ENCODE measurements at regions not wholly inside any gene's neighbourhood (a gene's known extent, or its start where the extent isn't known, plus 50 kb on each side); places are given as distances from the start of the nearest gene placed in this dataset.
A peak's percentile ranks its signal among the peaks of the same experiment; 100 is the strongest.

GRCh38 chr13:31538067-31539042 is 201.0 kb upstream of the RXFP2 start:
- TF ChIP-seq POLR2A (IDR thresholded peaks at IDR 0.05): no peak
- TF ChIP-seq, protein P1, sequence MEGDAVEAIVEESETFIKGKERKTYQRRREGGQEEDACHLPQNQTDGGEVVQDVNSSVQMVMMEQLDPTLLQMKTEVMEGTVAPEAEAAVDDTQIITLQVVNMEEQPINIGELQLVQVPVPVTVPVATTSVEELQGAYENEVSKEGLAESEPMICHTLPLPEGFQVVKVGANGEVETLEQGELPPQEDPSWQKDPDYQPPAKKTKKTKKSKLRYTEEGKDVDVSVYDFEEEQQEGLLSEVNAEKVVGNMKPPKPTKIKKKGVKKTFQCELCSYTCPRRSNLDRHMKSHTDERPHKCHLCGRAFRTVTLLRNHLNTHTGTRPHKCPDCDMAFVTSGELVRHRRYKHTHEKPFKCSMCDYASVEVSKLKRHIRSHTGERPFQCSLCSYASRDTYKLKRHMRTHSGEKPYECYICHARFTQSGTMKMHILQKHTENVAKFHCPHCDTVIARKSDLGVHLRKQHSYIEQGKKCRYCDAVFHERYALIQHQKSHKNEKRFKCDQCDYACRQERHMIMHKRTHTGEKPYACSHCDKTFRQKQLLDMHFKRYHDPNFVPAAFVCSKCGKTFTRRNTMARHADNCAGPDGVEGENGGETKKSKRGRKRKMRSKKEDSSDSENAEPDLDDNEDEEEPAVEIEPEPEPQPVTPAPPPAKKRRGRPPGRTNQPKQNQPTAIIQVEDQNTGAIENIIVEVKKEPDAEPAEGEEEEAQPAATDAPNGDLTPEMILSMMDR (IDR thresholded peaks at IDR 0.05): peak in 5 of 6 experiments; percentile 17 to 51 (median 27)

All from esophagus squamous epithelium (tissue), 4 donors.